BJ (cell line): ENCODE measurements at regions not wholly inside any gene's neighbourhood (a gene's known extent, or its start where the extent isn't known, plus 50 kb on each side); places are given as distances from the start of the nearest gene placed in this dataset.
A peak's percentile ranks its signal among the peaks of the same experiment; 100 is the strongest.
"Not testable (repeated sequence)": the region's sequence is repeated elsewhere in the genome, so short reads cannot be mapped to it uniquely, and the experiment has no call there.

Source experiments
- CTCF ChIA-PET: fragments of 350-600 bp; formaldehyde crosslinking; extraction: SDS; loops from one replicate; lab custom pipeline; 2021; ENCODE audit warnings: antibody characterized with exemption, inconsistent platforms; lab: Yijun Ruan, JAX
- POLR2A ChIA-PET: fragments of 300-600 bp; sonication (Branson Sonifier 250); formaldehyde crosslinking; extraction: SDS; loops from one replicate; lab custom pipeline; 2021; ENCODE audit warnings: antibody characterized with exemption; lab: Charles Lee
- DNase-seq: peaks from one replicate; pipeline ENCODE4 v3.0.0-alpha.2; 2011; ENCODE audit warnings: low read depth
- H3K27me3 ChIP-seq: 2 replicates; pipeline ENCODE4 v1.6.0; 2011; ENCODE audit warnings: low read length; ENCODE audit not compliant: control insufficient read depth, insufficient read depth
- H3K36me3 ChIP-seq: 2 replicates; pipeline ENCODE4 v1.5.1; 2011; ENCODE audit warnings: low read length; ENCODE audit not compliant: control insufficient read depth, insufficient read depth
- H3K4me3 ChIP-seq: 2 replicates; pipeline ENCODE4 v1.5.1; 2011; ENCODE audit warnings: low read depth, mild to moderate bottlenecking, control low read depth, low read length
- TF ChIP-seq, protein P1 (sequence below): IDR thresholded peaks from 2 replicates; pipeline ENCODE4 v1.5.1; 2011; ENCODE audit warnings: low read depth, mild to moderate bottlenecking, control low read depth, inconsistent platforms, low read length, moderate library complexity; ENCODE audit not compliant: insufficient read depth

DNA sequence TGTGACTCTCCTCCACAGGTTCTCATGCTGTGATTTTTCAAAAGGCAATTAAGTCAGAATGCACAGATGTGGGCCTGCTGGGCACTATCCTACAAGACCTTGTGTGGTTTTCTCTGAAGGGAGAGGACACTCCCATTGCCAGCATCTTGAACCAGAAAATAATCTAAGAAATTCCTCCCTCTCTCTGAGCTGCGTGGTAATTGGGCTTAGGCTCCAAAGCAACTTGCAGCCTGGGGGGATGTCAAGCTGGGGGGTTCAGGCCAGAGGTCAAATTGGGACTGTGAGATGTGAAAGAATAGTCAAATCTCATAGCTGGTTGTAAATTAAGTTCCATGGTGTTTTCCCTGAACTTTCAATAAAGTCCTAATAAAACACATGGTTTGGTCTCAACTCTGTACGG lies 350.6 kb upstream of the SLC7A11 start:
- DNase-seq, result no peak
- CTCF ChIA-PET, result no interaction called here
- Histone ChIP-seq H3K36me3 (no peaks in the 10 kb centered on the region), H3K27me3 (0 out of 2 replicates have a peak, but pooled peaks cover 1% of the 10 kb centered on the region), H3K4me3 (no peak overlapping the region)
- POLR2A ChIA-PET, result no interaction called here
- TF ChIP-seq, protein P1, sequence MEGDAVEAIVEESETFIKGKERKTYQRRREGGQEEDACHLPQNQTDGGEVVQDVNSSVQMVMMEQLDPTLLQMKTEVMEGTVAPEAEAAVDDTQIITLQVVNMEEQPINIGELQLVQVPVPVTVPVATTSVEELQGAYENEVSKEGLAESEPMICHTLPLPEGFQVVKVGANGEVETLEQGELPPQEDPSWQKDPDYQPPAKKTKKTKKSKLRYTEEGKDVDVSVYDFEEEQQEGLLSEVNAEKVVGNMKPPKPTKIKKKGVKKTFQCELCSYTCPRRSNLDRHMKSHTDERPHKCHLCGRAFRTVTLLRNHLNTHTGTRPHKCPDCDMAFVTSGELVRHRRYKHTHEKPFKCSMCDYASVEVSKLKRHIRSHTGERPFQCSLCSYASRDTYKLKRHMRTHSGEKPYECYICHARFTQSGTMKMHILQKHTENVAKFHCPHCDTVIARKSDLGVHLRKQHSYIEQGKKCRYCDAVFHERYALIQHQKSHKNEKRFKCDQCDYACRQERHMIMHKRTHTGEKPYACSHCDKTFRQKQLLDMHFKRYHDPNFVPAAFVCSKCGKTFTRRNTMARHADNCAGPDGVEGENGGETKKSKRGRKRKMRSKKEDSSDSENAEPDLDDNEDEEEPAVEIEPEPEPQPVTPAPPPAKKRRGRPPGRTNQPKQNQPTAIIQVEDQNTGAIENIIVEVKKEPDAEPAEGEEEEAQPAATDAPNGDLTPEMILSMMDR, result no peak

DNA sequence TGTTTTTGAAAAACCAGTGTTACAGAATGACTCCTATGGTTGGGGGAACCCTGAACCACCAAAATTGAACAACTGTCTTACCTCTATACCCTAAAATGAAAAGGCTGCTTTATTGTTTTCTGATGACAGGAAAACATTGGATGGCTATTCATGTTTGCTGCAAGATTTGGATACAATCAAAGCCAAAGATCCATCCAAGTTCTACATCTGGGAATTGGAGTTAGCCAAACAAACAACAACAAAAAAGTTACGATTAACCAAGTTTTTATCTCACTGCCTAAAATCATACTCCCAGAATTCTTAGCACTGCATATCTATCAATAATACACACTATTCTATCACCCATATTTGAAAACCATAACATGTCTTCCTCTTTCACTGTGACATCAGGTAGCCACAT lies 349.7 kb upstream of the SLC7A11 start:
- POLR2A ChIA-PET, result no interaction called here

DNA sequence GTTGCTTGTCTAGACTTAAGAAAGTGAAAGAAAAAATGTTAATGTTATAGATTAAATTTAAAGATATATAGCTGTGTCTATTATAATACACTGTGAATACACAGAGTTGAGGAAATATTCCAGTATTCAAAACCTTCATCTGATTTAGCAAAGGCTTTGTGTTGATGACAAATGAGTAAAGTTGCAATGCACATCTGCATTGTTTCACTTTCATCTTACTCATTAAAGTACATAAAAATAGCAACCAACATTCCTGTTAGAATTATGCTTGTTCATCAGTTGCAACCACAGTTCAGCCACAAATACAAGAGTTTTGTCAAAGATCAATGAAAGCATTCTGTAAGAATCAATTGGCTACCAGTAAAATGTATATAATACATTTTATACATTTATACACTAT lies 346.4 kb upstream of the SLC7A11 start:
- TF ChIP-seq, protein P1, result no peak
- Histone ChIP-seq H3K4me3 (no peak overlapping the region), H3K36me3 (no peaks in the 10 kb centered on the region), H3K27me3 (0 out of 2 replicates have a peak, but pooled peaks cover 1% of the 10 kb centered on the region)
- POLR2A ChIA-PET, result no interaction called here
- CTCF ChIA-PET, result no interaction called here
- no peak for DNase-seq

More for the DNA sequence above, 349.7 kb upstream of the SLC7A11 start:
- TF ChIP-seq, protein P1, result no peak
- DNase-seq, result no peak
- H3K27me3 ChIP-seq, result 0 out of 2 replicates have a peak, but pooled peaks cover 1% of the 10 kb centered on the region
- CTCF ChIA-PET, result no interaction called here
- H3K4me3 ChIP-seq, result no peak overlapping the region
- H3K36me3 ChIP-seq, result no peaks in the 10 kb centered on the region

DNA sequence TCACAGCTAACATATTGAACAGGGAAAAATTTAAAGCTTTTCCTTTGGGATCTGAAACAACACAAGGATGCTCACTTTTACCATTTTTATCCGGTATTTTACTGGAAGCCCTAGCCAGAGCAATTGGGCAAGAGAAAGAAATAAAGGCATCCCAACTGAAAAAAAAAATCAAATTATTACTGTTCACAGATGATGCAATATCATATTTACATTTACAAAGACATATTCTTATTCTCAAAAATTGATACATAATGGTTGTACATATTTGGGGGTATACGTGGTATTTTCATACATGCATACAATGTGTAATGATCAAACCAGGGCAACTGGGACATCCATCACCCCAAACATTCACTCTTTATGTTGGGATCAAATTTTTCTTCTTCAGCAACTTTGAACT lies 337.0 kb upstream of the SLC7A11 start:
- no peaks in the 10 kb centered on the region; the same call in 1 of the 2 replicates for H3K27me3 ChIP-seq
- CTCF ChIA-PET, result no interaction called here
- POLR2A ChIA-PET, result no interaction called here
- H3K4me3 ChIP-seq, result no peak overlapping the region
- no peak for DNase-seq
- H3K36me3 ChIP-seq, result no peaks in the 10 kb centered on the region
- TF ChIP-seq, protein P1, result no peak

DNA sequence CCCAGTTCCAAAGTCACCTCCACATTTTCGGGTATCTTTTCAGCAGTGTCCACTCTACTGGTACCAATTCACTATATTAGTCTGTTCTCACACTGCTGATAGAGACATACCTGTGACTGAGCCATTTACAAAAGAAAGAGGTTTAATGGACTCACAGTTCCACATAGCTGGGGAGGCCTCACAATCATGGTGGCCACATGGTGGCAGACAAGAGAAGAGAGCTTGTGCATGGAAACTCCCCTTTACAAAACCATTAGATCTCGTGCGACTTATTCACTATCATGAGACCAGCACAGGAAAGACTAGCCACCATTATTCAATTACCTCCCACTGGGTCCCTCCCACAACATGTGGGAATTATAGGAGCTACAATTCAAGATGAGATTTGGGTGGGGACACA lies 335.7 kb upstream of the SLC7A11 start:
- H3K4me3 ChIP-seq, DNase-seq, H3K36me3 ChIP-seq, POLR2A ChIA-PET, H3K27me3 ChIP-seq: not testable (repeated sequence)
- CTCF ChIA-PET, result interaction anchor here (0.7 to 1.9 kb wide), 6 partner anchors 17 to 293 kb away, joined by 3 to 11 read pairs (median 3); no protein-coding TSS in a partner anchor
- TF ChIP-seq, protein P1, result peak; percentile 31; the same call in 1 of the 2 replicates
